Esophagus muscularis mucosa (tissue), 3 donors: ENCODE measurements at regions not wholly inside any gene's neighbourhood (a gene's known extent, or its start where the extent isn't known, plus 50 kb on each side); places are given as distances from the start of the nearest gene placed in this dataset.

ENCODE experiments used
- POLR2A ChIP-seq: fragments of 450-650 bp; IDR thresholded peaks from one replicate; pipeline ENCODE4 v1.6.1; 2017; ENCODE audit warnings: antibody characterized with exemption, moderate library complexity, mild to moderate bottlenecking, low read depth
- POLR2AphosphoS5 ChIP-seq, 2 donors: sonication (generic); formaldehyde crosslinking; IDR thresholded peaks; one replicate each; pipeline ENCODE4 v1.6.1; 2017; ENCODE audit warnings: antibody characterized with exemption in 2 of 2
- TF ChIP-seq, protein P1 (sequence below), 3 experiments: fragments of 200-600 bp in 2 of 3; fragments of 450-650 bp in 1 of 3; sonication (generic) in 2 of 3; IDR thresholded peaks; one replicate each; pipeline ENCODE4 v1.5.1; 2017 to 2019; ENCODE audit warnings: antibody characterized with exemption in 3 of 3, mild to moderate bottlenecking in 2 of 3, moderate library complexity in 1 of 3

DNA sequence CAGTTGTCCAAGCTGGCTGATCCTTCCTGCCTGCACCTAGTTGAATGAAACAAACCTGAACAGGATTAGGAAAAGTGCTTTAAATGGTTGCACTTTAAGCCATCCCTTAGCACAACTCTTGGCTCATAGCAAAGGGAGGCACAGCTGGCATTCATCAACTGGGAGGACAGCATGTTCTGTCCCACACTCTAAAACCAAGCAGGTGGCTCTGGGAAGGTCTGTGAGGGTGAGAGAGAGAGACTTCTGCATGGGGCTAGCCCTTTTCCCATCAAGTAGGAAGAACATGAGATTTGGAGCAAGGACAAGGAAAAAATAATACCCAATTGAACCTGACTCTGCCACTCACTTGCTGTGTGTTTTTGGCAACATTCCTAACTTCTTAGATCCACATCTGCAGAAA lies 140.9 kb upstream of the CCL2 start:
- TF ChIP-seq POLR2AphosphoS5 (IDR thresholded peaks at IDR 0.05) = no peak
- TF ChIP-seq POLR2A = no peak
- TF ChIP-seq, protein P1, sequence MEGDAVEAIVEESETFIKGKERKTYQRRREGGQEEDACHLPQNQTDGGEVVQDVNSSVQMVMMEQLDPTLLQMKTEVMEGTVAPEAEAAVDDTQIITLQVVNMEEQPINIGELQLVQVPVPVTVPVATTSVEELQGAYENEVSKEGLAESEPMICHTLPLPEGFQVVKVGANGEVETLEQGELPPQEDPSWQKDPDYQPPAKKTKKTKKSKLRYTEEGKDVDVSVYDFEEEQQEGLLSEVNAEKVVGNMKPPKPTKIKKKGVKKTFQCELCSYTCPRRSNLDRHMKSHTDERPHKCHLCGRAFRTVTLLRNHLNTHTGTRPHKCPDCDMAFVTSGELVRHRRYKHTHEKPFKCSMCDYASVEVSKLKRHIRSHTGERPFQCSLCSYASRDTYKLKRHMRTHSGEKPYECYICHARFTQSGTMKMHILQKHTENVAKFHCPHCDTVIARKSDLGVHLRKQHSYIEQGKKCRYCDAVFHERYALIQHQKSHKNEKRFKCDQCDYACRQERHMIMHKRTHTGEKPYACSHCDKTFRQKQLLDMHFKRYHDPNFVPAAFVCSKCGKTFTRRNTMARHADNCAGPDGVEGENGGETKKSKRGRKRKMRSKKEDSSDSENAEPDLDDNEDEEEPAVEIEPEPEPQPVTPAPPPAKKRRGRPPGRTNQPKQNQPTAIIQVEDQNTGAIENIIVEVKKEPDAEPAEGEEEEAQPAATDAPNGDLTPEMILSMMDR (IDR thresholded peaks at IDR 0.05) = no peak
